ENCODE measurements at regions not wholly inside any gene's neighbourhood (a gene's known extent, or its start where the extent isn't known, plus 50 kb on each side); places are given as distances from the start of the nearest gene placed in this dataset.

- H3K27me3 Mint-ChIP-seq: peaks cover 2% of the 10 kb centered on the region
- CTCF ChIA-PET: no interaction called here
Observed at GRCh38 chr2:143833015-143833660, 686.8 kb downstream of the ZEB2 start.

GRCh38 chr2:143830476-143830875 is 689.4 kb downstream of the ZEB2 start:
- no peaks in the 10 kb centered on the region for H3K9me3 Mint-ChIP-seq (ENCODE audit: low read depth)
- CTCF ChIA-PET: interaction anchor here (0.8 kb wide), 1 partner anchor 142 kb away, joined by 3 read pairs; no protein-coding TSS in a partner anchor
- H3K4me3 Mint-ChIP-seq: no peak overlapping the region

More at GRCh38 chr2:143833015-143833660, 686.8 kb downstream of the ZEB2 start:
- no peak overlapping the region for H3K27ac Mint-ChIP-seq
- POLR2A ChIA-PET: no interaction called here
- ATAC-seq: no peak
- intact Hi-C loops (cut with DNase I, micrococcal nuclease): no loop called here
- DNase-seq: no peak
- H3K4me3 Mint-ChIP-seq: no peak overlapping the region
- H3K9me3 Mint-ChIP-seq (ENCODE audit: low read depth): no peaks in the 10 kb centered on the region
- no peaks in the 10 kb centered on the region for H3K4me1 Mint-ChIP-seq
- no peaks in the 10 kb centered on the region for H3K36me3 Mint-ChIP-seq (ENCODE audit: low read depth)

DNA sequence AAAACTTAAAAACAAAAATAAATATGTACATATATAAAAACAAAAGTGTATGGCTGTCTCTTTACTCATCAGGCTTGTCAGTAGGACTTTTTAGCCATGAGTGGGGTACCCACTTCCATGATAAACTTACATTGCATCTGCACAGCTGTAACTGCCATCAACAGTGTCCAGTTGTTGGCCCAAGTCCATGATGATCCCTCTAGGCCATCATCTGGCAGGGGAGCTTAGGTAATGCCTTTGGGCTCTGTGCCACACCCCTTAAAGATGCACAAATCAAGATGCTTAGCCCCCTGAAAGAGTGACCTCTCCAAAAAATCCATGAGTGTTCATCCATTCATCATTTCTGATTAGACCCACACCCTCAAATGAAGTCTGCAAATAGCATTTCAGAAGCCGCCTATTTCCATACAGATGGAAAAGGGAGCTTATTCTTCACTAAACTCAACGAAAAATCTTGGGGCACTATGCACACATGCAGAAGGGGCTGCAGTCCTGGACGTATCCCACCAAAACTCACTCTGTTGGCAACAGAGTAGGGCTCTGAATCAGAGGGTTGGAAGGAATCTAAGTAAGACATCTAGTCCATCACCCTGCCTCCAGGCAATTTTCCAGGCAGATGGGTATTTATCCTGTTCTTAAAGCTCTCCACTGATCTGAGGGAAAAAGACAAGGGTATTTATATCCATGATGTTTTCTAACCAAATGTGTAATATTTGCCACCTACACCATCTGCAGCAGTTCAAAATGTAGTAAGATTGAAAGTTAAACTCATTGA is 691.0 kb downstream of the ZEB2 start:
- no peak for ATAC-seq
- Mint-ChIP-seq H3K27ac (no peak overlapping the region), H3K36me3 (ENCODE audit: low read depth) (no peaks in the 10 kb centered on the region), H3K4me3 (no peak overlapping the region), H3K27me3 (peaks cover 4% of the 10 kb centered on the region), H3K4me1 (no peaks in the 10 kb centered on the region), H3K9me3 (ENCODE audit: low read depth) (no peaks in the 10 kb centered on the region)
- intact Hi-C loops (cut with DNase I, micrococcal nuclease): no loop called here
- DNase-seq: no peak
- CTCF ChIA-PET: no interaction called here
- POLR2A ChIA-PET: interaction anchor here (0.6 kb wide), 1 partner anchor 682 kb away, joined by 4 read pairs; no protein-coding TSS in a partner anchor

More at GRCh38 chr2:143830476-143830875, 689.4 kb downstream of the ZEB2 start:
- H3K27me3 Mint-ChIP-seq: peaks cover 5% of the 10 kb centered on the region
- ATAC-seq (no peak), DNase-seq (no peak)
- H3K4me1 Mint-ChIP-seq: no peaks in the 10 kb centered on the region
- H3K36me3 Mint-ChIP-seq (ENCODE audit: low read depth): no peaks in the 10 kb centered on the region
- H3K27ac Mint-ChIP-seq: no peak overlapping the region
- POLR2A ChIA-PET: no interaction called here
- intact Hi-C loops (cut with DNase I, micrococcal nuclease): no loop called here

- Mint-ChIP-seq H3K9me3 (ENCODE audit: low read depth) (no peaks in the 10 kb centered on the region), H3K27me3 (peaks cover 7% of the 10 kb centered on the region), H3K4me1 (no peaks in the 10 kb centered on the region), H3K4me3 (no peak overlapping the region), H3K36me3 (ENCODE audit: low read depth) (no peaks in the 10 kb centered on the region), H3K27ac (no peak overlapping the region)
- ATAC-seq (no peak), DNase-seq (no peak)
- intact Hi-C loops (cut with DNase I, micrococcal nuclease): no loop called here
- POLR2A ChIA-PET: no interaction called here
- CTCF ChIA-PET: no interaction called here
Observed at GRCh38 chr2:143824791-143825190, 695.1 kb downstream of the ZEB2 start.

DNA sequence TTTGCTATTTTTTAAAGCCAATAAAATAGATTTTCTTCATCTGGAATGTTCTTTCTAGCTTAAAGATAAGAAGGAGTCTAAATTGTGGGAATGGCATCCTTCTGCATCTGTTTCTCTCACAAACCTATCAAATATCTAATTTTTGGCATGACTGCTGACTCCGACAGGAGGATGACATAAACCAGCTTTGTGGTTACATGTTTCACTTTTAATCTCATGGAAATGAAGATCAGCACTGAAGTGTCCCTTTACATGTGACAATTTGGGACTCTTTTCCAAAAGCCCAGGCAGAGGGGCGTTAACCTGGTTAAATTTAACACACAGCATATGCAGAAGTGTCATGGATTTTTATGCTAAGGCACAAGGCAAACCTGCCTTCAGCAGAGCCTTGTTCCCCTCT is 694.7 kb downstream of the ARHGAP15 start:
- Mint-ChIP-seq H3K4me1 (no peaks in the 10 kb centered on the region), H3K27me3 (peaks cover 7% of the 10 kb centered on the region), H3K4me3 (no peak overlapping the region), H3K9me3 (ENCODE audit: low read depth) (no peaks in the 10 kb centered on the region), H3K27ac (no peak overlapping the region), H3K36me3 (ENCODE audit: low read depth) (no peaks in the 10 kb centered on the region)
- ChIA-PET CTCF (no interaction called here), POLR2A (no interaction called here)
- intact Hi-C loops (cut with DNase I, micrococcal nuclease): no loop called here
- DNase-seq: no peak
- ATAC-seq: no peak

DNA sequence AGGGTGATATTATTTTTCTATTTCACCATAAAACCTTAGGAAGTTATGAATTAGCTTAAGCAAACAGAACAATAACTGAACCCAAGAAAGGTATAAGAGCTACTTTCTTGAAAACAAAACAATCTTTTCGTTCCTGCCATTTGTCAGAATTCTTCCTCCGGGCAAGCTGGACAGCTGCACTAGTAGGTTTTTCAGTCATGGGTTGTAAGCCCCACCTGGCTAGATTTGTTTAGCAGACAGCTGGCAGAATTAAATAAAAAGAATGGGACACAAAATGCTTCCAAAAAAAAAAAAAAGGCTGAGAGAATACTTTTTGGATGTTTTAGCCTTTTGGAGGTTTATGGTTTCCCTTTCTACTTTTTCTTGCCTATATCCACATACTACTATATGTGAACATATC is 694.1 kb downstream of the ARHGAP15 start:
- no peaks in the 10 kb centered on the region for H3K36me3 Mint-ChIP-seq (ENCODE audit: low read depth)
- ATAC-seq (no peak), DNase-seq (no peak)
- CTCF ChIA-PET: interaction anchor here (0.7 kb wide), 1 partner anchor 667 kb away, joined by 6 read pairs; no protein-coding TSS in a partner anchor
- H3K27ac Mint-ChIP-seq: no peak overlapping the region
- POLR2A ChIA-PET: no interaction called here
- intact Hi-C loops (cut with DNase I, micrococcal nuclease): no loop called here
- no peak overlapping the region for H3K4me3 Mint-ChIP-seq
- no peaks in the 10 kb centered on the region for H3K9me3 Mint-ChIP-seq (ENCODE audit: low read depth)
- peaks cover 7% of the 10 kb centered on the region for H3K27me3 Mint-ChIP-seq
- H3K4me1 Mint-ChIP-seq: no peaks in the 10 kb centered on the region

DNA sequence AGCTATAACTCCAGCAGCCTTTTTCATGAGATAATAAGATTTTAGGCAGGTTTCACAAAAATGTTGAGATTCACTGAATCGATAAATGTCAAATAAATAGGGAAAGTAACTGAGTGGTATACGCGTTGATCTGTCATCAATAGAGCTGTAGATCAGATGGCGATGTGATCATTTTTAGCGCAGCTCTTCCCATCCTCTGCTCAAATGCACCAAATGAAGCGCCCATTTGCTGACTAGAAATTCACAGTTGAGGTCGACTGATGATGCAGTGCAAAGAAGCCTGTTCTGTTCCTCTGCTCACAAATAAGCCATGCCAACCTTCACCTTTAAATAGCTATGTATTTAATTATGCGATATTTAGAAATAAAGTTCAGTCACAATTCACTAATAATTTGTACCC is 693.5 kb downstream of the ARHGAP15 start:
- H3K4me3 Mint-ChIP-seq: no peak overlapping the region
- peaks cover 5% of the 10 kb centered on the region for H3K27me3 Mint-ChIP-seq
- H3K36me3 Mint-ChIP-seq (ENCODE audit: low read depth): no peaks in the 10 kb centered on the region
- H3K9me3 Mint-ChIP-seq (ENCODE audit: low read depth): no peaks in the 10 kb centered on the region
- no peak for DNase-seq
- CTCF ChIA-PET: interaction anchor here (0.7 kb wide), 1 partner anchor 666 kb away, joined by 6 read pairs; no protein-coding TSS in a partner anchor
- POLR2A ChIA-PET: no interaction called here
- intact Hi-C loops (cut with DNase I, micrococcal nuclease): no loop called here
- H3K4me1 Mint-ChIP-seq: no peaks in the 10 kb centered on the region
- ATAC-seq: no peak
- no peak overlapping the region for H3K27ac Mint-ChIP-seq

DNA sequence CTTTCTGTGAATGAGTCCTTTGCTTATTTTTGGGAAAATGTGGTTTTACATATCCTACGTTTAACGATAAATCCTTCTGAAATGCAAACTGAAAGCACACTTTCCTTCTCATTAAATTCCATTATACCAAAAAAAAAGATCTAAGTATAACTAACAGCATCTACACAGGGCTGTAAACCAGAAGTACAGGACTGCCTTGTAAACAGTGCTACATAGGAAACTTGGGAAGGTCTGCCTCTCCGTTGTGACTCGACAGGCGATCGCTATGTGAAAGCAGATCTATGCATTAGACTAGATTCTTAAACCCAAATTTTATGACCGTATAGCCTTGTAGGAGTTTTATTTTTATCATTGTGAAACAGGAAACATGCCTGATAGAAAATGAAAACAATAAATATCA is 690.5 kb downstream of the ARHGAP15 start:
- H3K36me3 Mint-ChIP-seq (ENCODE audit: low read depth): no peaks in the 10 kb centered on the region
- ATAC-seq (no peak), DNase-seq (no peak)
- POLR2A ChIA-PET: interaction anchor here (0.6 kb wide), 1 partner anchor 11 kb away, joined by 3 read pairs; no protein-coding TSS in a partner anchor
- H3K27me3 Mint-ChIP-seq: peaks cover 4% of the 10 kb centered on the region
- CTCF ChIA-PET: no interaction called here
- no peak overlapping the region for H3K27ac Mint-ChIP-seq
- intact Hi-C loops (cut with DNase I, micrococcal nuclease): no loop called here
- no peaks in the 10 kb centered on the region for H3K9me3 Mint-ChIP-seq (ENCODE audit: low read depth)
- H3K4me1 Mint-ChIP-seq: no peaks in the 10 kb centered on the region
- H3K4me3 Mint-ChIP-seq: no peak overlapping the region

DNA sequence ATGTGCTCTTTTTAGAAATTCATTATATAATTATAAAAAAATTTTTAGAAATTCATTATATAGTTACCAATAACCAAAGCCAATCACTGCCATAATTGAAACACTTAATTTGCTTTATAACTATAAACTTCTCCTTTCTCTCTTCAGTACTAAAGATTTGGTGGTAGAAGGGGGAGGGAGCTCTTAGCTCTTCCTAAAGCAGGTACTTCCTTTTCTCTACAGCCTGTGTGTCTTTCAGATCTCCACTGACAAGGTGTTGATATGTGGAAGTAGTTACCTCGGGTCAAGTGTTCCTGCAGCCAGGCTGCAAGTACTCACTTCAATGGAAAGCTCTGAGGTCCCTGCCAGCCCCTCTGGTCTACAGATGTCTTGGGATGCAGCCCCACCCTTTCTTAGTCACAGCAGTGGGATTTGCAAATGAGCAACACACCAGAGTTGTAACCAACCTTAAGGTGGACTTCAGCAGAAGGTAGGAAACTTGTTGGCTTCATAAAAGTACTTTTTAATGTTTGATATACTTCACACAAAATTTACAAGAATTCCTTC is 690.0 kb downstream of the ARHGAP15 start:
- Mint-ChIP-seq H3K36me3 (ENCODE audit: low read depth) (no peaks in the 10 kb centered on the region), H3K9me3 (ENCODE audit: low read depth) (no peaks in the 10 kb centered on the region), H3K27ac (no peak overlapping the region), H3K4me3 (no peak overlapping the region), H3K27me3 (peaks cover 4% of the 10 kb centered on the region), H3K4me1 (no peaks in the 10 kb centered on the region)
- ATAC-seq: no peak
- ChIA-PET CTCF (no interaction called here), POLR2A (no interaction called here)
- intact Hi-C loops (cut with DNase I, micrococcal nuclease): no loop called here
- no peak for DNase-seq

All from activated CD4-positive, alpha-beta T cell treated with anti-CD3 and anti-CD28 coated beads for 36 hours (primary cell).